Stimulated activated CD8-positive, alpha-beta memory T cell treated with anti-CD3 and anti-CD28 coated beads, Interleukin-7, amount 100 ng/mL, for 48 hours (primary cell): ENCODE measurements at regions not wholly inside any gene's neighbourhood (a gene's known extent, or its start where the extent isn't known, plus 50 kb on each side); places are given as distances from the start of the nearest gene placed in this dataset.

Experiments used
- DNase-seq, 2 donors: peaks; one replicate each; pipeline ENCODE4 v3.0.0-alpha.2; 2020; ENCODE audit warnings: low read depth in 1 of 2; ENCODE audit errors: extremely low read depth in 1 of 2

DNA sequence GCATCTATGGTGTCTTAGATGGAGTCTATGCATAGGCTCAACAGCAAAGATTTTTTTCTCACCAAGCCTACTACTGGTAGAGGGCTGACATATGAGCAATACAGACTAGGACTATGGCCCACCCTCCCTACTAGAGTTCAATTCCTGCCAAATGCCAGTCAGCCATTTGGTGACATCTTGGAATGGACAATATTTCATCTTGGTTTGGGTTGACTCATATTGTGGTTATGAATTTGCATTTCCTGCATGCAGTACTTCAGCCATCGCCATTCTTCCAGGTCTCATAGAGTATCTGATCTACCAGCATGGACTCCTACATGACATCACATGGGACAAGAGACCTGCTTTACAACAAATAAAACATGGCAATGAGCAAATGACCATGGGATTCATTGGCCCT lies 778.1 kb upstream of the SOX9 start:
- no peak for DNase-seq

DNA sequence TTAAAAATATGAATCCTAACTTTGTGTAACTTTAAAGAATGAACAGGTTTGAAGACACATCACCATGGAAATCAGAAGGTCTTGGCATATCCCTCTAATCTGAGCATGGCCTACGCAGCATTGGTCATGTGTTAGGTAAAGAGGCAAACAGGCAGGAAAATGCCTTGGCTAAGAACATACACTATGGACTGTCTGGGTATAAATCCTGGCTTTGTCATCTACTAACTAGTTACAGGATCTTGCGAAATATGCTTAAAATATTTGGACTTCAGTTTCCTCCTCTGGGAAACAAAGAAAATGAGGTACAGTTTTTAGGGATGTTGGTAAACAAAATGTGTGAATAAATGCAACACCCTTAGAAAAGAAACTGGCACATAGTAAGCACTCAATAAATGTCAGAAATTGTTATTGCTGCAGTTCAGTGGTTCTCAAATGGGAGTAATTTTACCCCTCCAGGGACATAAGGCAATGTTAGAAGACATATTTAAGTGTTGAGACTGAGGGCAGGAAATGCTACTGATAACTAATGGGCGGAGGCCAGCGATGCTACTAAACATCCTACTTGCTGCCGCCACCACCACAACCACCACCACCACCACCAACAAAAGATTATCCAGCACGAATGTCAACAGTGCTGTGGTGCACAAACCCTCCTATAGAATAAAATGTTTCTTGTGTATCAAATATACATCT lies 770.8 kb upstream of the SOX9 start:
- no peak for DNase-seq

DNA sequence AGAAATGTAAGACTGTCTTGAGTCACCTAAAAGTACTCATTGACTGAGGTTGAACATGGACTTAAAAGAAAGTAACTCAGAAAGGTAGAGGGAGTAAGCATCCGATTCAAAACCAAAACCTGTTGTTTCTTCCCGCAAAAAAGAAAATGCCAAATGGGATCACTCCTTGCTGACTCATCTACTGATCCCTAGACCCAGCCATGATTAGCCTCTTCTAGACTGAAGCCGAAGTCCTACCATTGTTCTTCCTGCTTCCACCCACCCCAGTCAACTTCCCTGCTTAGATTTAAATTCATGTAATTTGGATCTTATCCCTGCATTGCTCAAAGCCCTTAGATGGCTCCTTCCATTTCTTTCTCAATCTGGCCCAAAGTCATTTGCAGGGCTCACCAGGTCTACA lies 760.5 kb upstream of the SOX9 start:
- DNase-seq: no peak

DNA sequence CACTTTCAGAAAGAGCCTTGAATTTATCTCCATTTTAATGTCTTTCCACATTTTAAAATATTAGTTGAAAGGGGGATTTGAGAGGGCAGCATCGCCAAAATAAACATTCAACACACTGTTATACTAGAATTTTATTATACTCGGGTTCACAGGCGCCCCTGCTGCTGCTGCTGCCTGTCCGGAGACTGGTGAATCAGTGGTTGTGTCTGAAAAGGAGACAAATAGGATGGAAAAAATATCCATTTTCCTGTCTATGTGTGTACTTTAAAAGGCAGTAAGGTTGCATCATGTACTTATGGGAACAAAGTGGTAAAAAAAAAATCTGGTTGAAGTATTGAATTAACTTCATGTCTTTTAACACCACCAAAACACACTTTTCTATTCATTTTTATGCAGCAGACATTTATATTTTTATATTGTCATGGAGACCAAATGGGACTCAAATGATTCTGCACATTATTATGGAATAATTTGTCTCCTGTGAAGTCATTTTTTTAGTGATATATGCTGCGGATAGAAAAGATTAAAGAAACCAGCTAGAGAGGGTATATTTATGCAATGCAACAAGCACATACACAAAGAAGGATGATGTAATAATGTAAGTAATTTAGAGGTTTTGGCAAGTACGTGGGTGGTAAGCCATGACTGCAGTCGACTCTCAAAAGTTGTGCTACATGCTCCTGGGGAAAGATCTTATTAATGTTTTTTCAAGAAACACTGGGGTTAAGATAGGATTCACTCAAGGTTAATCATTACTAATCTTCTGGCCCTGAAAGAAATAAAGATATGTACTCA lies 759.0 kb upstream of the SOX9 start:
- DNase-seq: no peak

DNA sequence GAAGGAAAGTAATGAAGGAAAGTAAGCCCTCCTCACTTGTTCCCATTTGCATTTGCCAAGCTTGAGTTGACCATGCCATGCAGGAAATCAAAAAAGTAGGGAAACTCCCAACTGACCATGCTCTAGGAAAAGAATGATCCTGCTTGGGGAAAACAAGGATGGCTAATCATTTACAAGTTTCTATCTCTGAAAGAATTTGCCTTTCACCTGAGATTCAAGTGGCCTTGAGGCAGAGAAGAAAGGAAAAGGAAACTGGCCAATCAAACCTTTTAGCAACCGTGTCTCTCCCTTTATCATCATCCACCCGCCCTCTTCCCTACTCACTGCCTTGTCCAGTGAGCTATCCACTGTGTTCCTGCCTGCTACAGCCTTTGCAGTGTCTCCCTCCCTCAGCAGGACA lies 757.2 kb upstream of the SOX9 start:
- DNase-seq: no peak

DNA sequence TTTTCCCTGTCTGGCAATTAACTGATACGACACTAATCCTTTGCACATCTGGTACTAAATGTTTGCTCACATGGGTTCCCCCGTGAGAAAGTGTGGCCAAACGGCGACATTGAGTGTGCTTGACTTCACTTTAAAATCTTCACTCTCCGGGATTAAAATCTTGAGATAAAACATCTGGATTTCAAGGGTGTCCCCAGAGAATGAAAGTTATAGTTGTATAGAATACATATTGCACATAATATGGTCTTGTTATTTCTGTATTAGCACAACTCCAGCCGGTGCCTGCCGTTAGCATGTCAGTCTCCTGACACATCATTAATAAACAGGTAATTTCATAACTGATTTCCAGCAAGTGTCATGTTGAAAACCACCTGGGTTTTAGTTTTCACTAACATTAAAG lies 749.0 kb upstream of the SOX9 start:
- no peak for DNase-seq

DNA sequence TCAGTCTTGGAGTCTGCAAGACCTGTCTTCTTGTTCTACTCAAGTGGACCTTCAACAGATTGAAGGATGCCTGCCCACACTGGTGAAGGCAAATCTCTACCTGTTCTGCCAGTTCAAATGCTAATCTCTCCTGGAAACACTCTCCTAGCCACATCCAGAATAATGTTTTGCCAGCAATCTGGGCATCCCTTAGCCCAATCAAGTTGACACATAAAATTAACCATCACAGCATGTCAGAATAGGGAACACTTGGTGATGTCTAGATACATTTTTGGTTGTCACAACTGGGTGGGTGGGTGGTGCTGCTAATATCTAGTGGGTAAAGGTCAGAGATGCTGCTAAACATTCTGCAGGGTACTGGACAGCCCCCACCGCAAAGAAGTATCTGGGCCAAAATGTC lies 744.9 kb upstream of the SOX9 start:
- no peak for DNase-seq

DNA sequence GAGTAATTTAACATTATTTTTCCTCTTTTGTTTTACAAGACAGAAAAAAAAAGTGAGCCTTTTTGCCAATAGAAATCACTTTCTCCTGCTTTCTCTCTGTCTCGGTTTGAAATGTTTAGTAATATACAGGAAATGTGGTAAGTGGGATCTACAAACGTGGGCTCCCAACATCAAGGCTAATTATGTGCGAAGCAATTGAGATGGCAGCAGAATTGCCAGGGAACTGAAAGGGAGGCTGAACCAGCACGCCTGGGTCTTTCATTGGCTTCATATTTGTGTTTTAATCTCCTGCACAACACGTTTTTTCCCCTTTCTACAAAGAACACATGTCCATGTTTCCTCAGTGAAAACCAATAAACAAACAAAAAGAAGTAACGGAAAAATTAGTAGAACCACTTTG lies 743.9 kb upstream of the SOX9 start:
- DNase-seq: no peak

DNA sequence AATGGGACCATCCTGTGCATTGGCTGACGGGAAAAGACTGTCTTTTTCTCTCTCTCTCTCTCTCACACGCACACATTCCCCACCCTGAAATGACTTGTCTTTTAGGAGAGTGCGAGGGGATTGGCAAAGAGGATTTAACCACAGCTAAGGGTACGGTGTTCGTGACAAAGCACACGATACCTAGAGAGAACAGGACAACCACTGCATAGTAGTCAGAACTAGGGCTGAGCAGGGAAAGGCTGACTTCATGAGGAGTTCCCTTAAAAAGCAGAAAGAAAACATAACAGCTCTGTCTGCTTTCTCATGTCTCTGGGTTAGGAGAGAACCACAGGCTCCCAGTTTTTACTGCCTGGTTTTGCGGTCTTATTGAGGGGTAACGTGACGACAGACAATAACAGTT lies 742.8 kb upstream of the SOX9 start:
- DNase-seq: no peak

DNA sequence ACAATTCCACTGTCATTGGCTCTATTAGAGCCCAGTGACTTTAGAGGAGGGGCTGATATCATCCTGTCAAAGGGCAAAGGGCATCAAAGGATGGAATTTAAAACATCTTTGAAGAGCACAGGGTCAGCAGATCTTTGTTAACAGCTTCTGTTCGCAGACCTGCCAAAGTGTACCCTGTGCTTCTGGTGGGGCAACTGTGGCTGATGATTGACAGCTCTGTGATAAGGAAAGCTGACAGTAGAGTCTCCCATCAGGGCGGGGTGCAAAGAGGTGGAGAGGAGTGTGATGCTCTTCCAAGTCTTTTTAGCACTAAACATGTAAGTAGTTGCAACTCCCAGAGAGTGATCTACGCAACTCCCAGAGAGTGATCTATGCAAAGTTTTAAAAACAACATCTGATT lies 742.1 kb upstream of the SOX9 start:
- no peak for DNase-seq

DNA sequence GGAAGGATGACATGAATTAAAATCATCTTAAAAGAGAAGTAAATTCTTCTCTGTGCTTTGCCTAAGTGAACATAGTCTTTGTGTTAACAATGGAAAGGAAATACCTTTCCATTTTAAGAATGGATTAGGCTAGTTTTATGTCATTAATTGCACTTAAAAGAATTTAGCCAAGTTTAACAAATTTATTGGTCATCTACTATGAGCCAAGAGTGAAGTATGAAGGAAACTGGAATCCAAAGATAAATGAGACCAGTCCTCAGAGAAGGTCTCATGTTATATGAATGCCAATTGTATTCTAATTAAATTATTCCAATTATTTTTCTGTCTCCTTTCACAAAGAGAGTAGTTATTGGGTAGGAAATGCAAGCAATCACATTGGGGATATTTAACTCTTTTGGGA lies 741.3 kb upstream of the SOX9 start:
- no peak for DNase-seq

DNA sequence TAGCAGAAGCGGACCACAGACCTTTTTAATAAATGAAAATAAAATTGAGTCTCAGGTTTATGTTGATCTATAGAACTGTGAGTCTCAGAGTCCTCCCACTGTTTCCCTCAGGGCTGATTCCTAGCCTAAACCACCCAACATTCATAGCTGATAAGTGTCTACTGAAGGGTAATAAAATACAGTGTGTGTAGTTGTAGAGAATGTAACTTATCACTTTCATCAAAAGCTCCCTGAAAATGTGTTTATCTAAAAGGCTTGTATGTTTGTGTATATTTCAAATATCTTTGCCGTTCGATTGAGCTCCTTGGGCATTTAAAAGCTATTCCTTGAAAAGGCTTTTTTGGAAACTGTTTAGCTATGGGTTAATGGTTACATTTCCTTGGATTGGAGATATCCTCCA lies 740.3 kb upstream of the SOX9 start:
- DNase-seq: no peak

DNA sequence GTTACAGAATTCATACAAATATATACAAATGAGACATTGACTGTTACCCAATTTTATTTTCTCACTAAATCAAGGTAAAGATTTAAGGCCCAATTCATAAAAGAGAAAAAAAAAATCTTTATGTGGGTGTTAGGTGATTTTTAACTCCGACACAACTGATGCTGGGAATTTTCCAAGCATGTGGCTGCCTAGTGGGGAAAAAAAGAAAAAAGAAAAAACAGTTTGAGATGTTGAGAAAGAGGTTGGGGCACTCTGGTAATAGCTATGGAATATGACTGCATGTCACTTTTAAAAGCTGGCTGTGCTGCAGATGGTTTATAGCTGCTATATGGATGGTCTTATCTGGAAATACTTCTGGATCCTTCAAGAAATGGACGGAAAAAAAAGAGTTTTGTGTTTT lies 739.9 kb upstream of the SOX9 start:
- DNase-seq: no peak

DNA sequence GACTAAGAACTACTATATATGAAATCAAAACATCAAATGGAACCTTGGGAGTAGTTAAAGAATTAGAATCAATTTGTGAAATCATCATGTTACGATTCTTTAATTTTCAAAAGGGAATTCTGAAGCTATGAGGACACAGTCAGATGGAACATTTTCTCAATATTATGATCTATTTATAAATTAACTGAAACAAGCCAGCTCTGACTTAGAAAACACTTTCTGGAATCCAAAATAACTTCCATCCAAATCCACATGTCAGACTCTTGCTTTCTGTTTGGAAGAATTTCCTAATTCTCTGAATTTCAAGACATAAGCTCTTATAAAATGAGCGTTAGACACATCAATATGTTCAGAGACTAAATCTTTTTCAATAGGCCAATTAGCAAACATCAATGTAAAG lies 737.7 kb upstream of the SOX9 start:
- DNase-seq: no peak

DNA sequence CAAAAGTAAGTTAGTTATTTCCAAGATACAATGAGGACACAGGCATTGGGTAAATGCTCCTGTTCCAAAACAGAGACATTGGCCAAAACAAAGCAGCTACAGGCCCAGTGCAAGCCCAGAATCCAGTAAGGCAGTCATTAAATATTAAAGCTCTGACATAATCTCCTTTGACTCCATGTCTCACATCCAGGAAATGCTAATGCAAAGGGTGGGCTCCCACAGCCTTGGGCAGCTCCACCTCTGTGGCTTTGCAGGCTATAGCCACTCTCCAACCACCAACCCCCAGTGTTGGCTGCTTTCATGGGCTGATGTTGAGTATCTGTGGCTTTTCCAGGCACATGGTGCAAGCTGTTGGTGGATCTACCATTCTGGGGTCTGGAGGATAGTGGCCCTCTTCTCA lies 733.4 kb upstream of the SOX9 start:
- no peak for DNase-seq

DNA sequence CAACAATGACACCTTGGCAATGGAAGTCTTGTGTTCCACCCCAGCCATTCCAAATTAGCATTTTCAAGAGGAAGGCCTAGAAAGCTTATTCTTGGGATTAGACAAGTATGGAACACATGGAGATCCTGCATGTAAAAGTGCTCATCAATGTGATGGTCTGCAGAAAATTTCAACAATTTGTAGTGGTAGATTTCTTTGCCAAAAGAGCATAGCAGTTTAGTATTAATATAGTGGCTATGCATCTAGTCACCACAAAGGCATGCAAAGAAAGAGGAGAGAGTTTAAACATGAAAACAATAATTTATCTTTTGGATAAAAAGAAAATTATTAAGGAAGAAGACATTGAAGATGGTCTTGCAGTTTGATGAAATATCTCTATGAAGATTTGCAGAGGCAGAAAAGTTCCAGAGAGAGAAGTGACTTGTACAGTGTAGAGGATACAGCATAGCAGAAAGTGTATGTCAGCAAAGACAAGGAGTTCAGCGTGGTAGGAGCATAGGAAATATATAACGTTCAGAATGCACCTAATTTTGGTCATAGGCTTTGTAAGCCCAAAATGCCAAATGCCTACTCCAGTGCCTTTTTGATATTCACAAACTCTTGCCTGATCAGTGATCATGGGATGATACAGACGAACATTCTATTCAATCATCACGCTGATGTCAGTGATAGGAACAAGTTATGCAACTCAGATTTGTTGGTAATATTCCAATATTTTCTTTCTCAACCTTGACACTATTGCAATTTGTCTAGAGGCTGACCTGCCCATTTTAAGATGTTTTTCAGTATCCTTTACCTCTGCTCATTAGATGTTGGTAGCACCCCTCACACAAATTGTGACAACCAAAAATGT lies 727.9 kb upstream of the SOX9 start:
- no peak for DNase-seq

DNA sequence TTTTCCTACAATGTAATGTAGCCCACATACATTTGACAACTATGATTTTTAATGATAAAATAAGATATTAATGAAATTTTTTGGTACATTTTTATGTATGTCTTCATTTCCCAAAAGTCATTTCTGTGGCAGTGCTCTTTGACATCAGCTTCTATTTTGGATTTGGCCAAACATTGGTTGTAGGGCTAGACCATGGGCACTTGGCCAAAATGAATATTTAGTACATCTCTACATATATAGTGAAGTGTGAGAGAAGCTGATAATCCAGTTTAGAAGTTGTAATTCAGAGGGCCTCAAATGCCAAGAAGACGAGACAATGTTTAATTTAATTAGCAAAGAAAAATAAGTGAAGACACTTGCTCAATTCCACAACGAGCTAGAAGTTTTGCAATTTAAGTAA lies 724.9 kb upstream of the SOX9 start:
- DNase-seq: no peak

DNA sequence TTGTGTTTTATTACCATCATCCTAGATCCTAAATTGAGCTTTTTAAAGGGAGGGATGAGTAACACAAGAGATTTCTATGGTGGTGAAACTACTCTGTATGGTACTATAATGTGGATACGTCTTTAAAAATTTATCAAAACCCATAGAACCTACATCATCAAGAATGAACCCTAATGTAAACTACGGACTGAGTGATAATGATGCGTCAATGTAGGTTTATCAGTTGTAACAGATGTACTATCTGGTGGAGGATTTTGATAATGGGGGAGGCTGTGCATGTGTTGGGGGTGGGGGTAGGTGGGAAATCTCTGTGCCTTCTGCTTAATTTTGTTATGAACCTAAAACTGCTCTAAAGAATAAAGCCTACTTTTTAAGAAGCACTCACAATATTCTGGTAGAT lies 724.1 kb upstream of the SOX9 start:
- DNase-seq: no peak

DNA sequence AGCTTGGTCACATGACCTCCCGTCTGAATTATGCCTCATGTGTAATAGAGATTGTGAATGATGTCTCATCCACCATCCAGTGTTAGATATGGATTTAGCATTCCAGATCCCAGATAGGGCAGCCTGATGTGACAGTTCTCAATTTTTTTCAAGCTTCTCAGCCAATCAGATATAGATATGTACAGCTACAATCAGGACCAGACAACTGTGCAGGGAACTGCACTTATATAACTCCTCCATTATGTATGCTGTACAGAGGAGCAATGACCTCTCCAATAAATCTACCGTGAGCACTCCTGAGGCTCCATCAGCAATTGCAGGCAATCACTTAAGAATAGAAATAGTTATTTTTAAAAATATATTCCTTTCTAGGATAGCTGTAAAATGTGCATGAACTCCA lies 722.8 kb upstream of the SOX9 start:
- no peak for DNase-seq

DNA sequence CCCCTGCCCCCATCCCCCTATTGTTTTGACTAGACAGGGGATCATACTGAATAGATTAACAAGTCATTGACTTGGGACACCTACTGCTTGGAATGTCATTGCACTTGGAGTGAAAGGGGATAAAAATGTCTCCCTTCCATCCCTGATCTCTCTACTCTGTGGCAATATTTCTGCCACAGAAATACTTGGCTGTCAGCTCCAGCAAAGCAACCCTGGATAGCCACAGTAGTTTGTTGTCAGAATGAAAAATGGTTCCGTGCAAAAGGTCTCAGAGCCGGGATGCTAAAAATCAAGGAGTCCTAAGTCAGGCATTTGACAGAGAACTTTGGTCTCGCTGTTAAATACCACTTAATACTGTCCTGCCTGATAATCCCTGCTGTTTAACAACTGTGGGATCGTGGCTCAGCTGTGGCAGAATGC lies 722.0 kb upstream of the SOX9 start:
- no peak for DNase-seq

DNA sequence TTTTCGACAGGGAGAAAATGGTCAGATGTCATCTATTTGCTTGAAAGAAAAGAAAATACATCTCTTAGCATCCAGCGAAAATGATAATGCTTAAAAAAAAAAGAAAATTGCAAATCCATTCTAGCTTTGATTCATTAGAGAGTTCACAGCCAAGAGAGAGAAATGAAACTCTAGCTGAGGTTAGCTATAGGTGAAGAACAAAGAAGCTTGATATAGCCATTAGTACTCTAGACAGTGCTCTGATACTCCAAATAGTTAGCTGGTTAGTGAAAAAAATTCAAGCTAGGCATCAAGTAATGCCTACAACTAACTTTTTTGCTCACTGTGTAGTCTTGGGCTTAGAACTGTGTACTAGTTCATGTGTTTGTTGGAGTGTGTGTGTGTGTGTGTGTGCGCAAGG lies 721.6 kb upstream of the SOX9 start:
- DNase-seq: no peak

DNA sequence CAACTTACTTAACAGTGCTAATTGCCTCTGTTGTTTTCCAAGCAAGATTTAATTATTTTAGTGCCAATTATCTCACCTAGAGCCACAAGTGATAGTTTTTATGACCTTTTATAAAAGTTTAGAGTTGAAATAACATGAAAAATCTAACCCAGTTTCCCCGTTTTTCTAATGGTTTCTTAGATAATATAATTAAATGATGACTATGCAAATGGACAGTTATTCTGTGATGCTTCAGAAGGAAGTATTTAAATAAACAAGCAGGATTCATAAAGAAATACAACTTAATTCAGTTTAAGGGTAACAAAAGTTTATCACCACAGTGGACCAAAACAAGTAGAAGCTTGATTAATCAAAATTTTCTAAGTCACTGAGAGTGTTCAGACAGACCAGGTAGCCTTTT lies 721.2 kb upstream of the SOX9 start:
- no peak for DNase-seq
